KMS-11 (cell line): ENCODE measurements at regions not wholly inside any gene's neighbourhood (a gene's known extent, or its start where the extent isn't known, plus 50 kb on each side); places are given as distances from the start of the nearest gene placed in this dataset.

Experiments
- H2AFZ ChIP-seq: fragments of 200-600 bp; sonication (generic); 2 replicates; pipeline ENCODE4 v1.6.1; 2016; ENCODE audit warnings: antibody characterized with exemption, mixed run types, low read depth
- H3K27ac ChIP-seq: fragments of 200-600 bp; sonication (generic); 2 replicates; pipeline ENCODE4 v1.6.1; 2016; ENCODE audit warnings: mild to moderate bottlenecking, mixed run types
- H3K27me3 ChIP-seq: fragments of 200-600 bp; sonication (generic); 2 replicates; pipeline ENCODE4 v1.6.1; 2017; ENCODE audit warnings: mild to moderate bottlenecking, low read depth, mixed run types, moderate library complexity; ENCODE audit not compliant: insufficient read depth
- H3K36me3 ChIP-seq: fragments of 200-600 bp; sonication (generic); 2 replicates; pipeline ENCODE4 v1.6.1; 2017; ENCODE audit warnings: mild to moderate bottlenecking, mixed run types; ENCODE audit not compliant: insufficient read depth
- H3K4me1 ChIP-seq: fragments of 200-600 bp; sonication (generic); 2 replicates; pipeline ENCODE4 v1.6.1; 2016; ENCODE audit warnings: mild to moderate bottlenecking, low read depth, mixed run types; ENCODE audit not compliant: poor library complexity, severe bottlenecking
- H3K4me2 ChIP-seq: fragments of 200-600 bp; sonication (generic); 2 replicates; pipeline ENCODE4 v1.7.0; 2016; ENCODE audit warnings: mild to moderate bottlenecking, mixed run types
- H3K4me3 ChIP-seq: fragments of 200-600 bp; sonication (generic); IDR thresholded peaks from 2 replicates; pipeline ENCODE4 v1.6.1; 2017; ENCODE audit warnings: low read depth, low read length, mixed read lengths; ENCODE audit not compliant: insufficient read depth
- H3K79me2 ChIP-seq: fragments of 200-600 bp; sonication (generic); 2 replicates; pipeline ENCODE4 v1.6.1; 2016; ENCODE audit warnings: low read depth, mixed run types; ENCODE audit not compliant: insufficient read depth
- H3K9ac ChIP-seq: fragments of 200-600 bp; sonication (generic); 2 replicates; pipeline ENCODE4 v1.6.1; 2016; ENCODE audit warnings: mild to moderate bottlenecking, mixed run types
- H4K20me1 ChIP-seq: fragments of 200-600 bp; sonication (generic); 2 replicates; pipeline ENCODE4 v1.6.1; 2016; ENCODE audit warnings: mild to moderate bottlenecking, mixed run types; ENCODE audit not compliant: insufficient read depth
- TF ChIP-seq, protein P1 (sequence below): fragments of 200-600 bp; sonication (generic); conservative IDR thresholded peaks from 2 replicates; pipeline ENCODE4 v1.6.1; 2017; ENCODE audit warnings: low read depth, mild to moderate bottlenecking, antibody characterized with exemption, low read length, moderate library complexity, mixed read lengths

DNA sequence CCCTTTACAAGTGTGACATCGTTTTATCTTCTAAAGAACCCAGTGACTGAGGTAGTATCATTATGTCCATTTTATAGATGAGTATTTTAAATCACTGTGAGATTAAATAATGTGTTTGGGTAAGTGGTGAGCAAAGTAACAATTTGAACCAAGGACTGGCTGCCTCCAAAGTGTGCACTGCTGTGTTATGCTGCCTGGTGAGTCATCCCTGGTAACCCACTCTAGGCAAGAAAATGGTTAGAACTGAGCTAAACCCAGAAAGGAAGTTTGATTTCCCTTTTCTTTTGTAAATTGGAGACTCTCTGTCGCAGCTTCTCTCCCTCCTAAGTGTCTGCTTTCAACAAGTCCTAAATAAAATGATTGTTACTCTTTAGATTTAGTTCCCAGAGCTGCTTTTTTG is 342.8 kb upstream of the KAZN start:
- Histone ChIP-seq H3K79me2 (no peaks in the 10 kb centered on the region), H3K4me1 (no peaks in the 10 kb centered on the region), H3K27ac (no peak overlapping the region), H4K20me1 (no peaks in the 10 kb centered on the region), H3K27me3 (no peaks in the 10 kb centered on the region), H2AFZ (no peak overlapping the region), H3K4me3 (no peak overlapping the region), H3K36me3 (no peaks in the 10 kb centered on the region), H3K4me2 (no peak overlapping the region), H3K9ac (no peak overlapping the region)
- TF ChIP-seq, protein P1, sequence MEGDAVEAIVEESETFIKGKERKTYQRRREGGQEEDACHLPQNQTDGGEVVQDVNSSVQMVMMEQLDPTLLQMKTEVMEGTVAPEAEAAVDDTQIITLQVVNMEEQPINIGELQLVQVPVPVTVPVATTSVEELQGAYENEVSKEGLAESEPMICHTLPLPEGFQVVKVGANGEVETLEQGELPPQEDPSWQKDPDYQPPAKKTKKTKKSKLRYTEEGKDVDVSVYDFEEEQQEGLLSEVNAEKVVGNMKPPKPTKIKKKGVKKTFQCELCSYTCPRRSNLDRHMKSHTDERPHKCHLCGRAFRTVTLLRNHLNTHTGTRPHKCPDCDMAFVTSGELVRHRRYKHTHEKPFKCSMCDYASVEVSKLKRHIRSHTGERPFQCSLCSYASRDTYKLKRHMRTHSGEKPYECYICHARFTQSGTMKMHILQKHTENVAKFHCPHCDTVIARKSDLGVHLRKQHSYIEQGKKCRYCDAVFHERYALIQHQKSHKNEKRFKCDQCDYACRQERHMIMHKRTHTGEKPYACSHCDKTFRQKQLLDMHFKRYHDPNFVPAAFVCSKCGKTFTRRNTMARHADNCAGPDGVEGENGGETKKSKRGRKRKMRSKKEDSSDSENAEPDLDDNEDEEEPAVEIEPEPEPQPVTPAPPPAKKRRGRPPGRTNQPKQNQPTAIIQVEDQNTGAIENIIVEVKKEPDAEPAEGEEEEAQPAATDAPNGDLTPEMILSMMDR, result no peak

GRCh38 chr1:14259191-14259757 is 339.2 kb upstream of the KAZN start:
- Histone ChIP-seq H4K20me1 (no peaks in the 10 kb centered on the region), H3K27ac (no peak overlapping the region), H3K79me2 (no peaks in the 10 kb centered on the region), H2AFZ (no peak overlapping the region), H3K9ac (no peak overlapping the region), H3K36me3 (no peaks in the 10 kb centered on the region), H3K4me3 (no peak overlapping the region), H3K4me2 (no peak overlapping the region), H3K4me1 (no peaks in the 10 kb centered on the region), H3K27me3 (no peaks in the 10 kb centered on the region)
- TF ChIP-seq, protein P1, result no peak

DNA sequence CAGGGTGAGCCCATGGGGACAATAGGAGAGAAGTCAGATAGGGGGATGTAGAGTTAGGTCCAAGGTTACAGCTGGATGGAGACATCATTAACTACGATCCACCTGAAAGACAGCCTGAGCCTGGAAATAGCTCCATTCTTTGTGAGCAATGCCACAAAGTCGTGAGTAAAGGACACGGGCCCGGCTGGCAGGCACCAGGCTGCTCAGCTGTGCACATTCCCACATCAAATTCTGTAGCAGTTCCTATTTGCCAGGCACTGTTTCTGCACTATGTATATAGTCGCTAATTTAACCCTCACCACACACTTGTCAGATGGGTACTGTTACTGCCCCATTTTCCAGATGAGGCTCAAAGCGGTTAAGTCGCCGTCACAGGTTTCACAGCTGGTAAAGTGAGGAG is 338.0 kb upstream of the KAZN start:
- Histone ChIP-seq H3K27me3 (no peaks in the 10 kb centered on the region), H3K4me2 (no peak overlapping the region), H2AFZ (no peak overlapping the region), H3K79me2 (no peaks in the 10 kb centered on the region), H3K9ac (no peak overlapping the region), H3K4me1 (no peaks in the 10 kb centered on the region), H4K20me1 (no peaks in the 10 kb centered on the region), H3K36me3 (no peaks in the 10 kb centered on the region), H3K27ac (no peak overlapping the region), H3K4me3 (no peak overlapping the region)
- TF ChIP-seq, protein P1, result no peak

- Histone ChIP-seq H3K27ac (no peak overlapping the region), H3K36me3 (no peaks in the 10 kb centered on the region), H2AFZ (no peak overlapping the region), H3K9ac (no peak overlapping the region), H3K4me2 (no peak overlapping the region), H3K79me2 (no peaks in the 10 kb centered on the region), H3K4me1 (no peaks in the 10 kb centered on the region), H3K27me3 (no peaks in the 10 kb centered on the region), H4K20me1 (no peaks in the 10 kb centered on the region), H3K4me3 (no peak overlapping the region)
- TF ChIP-seq, protein P1, result no peak
Observed at GRCh38 chr1:14261395-14261794, 337.1 kb upstream of the KAZN start.
